ENCODE measurements at regions not wholly inside any gene's neighbourhood (a gene's known extent, or its start where the extent isn't known, plus 50 kb on each side); places are given as distances from the start of the nearest gene placed in this dataset.

DNA sequence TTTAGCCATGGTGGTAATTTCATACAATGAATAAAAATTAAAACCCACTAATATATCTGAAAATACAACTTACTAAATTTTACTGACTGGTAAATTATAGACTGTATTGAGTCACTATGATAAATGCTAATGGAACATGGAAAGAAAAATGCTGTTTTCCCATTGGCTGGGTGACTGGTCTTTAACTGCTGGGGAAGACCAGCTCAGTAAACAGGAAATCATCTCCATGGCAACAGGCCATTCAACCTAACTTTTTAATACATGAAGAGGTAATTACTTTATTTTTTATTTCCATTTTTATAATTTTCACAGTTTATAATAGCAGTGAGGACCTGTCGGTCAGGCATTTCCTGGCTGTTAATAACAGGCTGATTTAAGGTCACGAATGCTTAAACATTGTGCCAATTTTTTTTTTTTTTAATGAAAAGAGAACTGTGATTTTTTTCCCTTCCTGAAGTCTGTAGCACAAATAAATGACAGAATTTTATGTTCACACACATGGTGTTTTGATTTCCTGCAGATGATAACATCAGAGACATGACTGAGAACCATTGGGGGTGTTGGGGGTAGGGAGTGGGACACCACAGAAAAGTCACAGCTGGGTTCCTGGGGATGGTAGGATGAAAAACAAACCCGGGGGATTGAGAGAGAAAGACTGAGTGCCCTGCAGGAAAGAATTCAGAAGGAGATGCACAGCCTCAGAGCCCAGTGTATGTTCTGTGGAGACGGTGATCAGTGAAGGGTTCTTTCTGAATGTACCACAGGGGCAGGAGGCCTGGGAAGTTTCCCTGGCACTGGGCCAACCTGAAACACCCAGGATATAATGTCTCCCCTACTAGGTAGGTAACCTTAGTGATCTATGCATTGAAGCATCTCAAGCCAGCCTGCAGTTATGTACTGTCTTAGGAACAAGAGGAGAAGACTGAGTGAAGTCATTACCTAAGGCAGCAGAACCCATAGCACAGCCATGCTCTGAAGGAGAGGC is 297.1 kb downstream of the COG6 start:
- TF ChIP-seq GATA2 (IDR thresholded peaks at IDR 0.05; ENCODE audit: low read depth, low read length) (no peak), GATA3 (IDR thresholded peaks at IDR 0.05; ENCODE audit: low read depth, low read length) (no peak)

DNA sequence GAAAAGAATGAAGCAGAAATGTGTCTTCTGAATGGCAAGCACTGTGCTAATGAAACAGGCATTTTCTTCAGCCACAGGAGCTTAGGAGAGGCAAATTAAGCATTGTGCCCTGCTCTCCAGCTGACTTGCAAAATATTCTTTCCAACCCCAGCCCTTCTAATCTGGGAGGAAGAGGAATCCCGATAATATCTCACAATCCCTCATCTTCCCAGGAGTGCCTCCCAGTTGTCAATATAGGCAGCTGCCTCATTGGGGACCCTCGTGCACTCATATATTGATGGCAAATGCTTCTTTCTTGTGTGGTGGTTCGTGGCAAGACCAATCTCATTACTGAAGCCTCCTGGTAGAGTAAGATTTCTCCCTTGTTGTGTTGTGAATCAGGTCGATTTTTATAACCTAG is 299.0 kb downstream of the COG6 start:
- TF ChIP-seq GATA3 (IDR thresholded peaks at IDR 0.05; ENCODE audit: low read depth, low read length), result no peak
- no peak for TF ChIP-seq GATA2 (IDR thresholded peaks at IDR 0.05; ENCODE audit: low read depth, low read length)

DNA sequence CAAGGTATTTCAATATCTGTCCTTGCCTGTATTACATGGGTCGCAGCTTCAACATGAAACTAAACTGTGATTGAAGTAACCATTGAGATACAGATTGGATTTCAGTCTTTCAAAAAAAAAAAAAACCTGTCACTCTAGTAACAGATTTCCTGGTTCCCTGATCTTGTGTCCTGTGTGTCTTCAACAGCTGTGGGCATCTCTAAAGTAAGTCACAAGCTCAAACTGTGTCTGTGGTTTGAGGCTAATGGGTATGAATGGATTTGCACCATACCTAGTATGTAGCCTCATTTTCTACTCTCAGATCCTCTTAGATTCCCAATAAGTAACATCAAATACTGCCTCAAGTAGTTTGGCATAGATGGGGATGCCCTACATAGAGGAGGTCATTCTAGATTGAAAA is 300.1 kb downstream of the COG6 start:
- TF ChIP-seq GATA2 (IDR thresholded peaks at IDR 0.05; ENCODE audit: low read depth, low read length), result no peak
- TF ChIP-seq GATA3 (IDR thresholded peaks at IDR 0.05; ENCODE audit: low read depth, low read length), result no peak

DNA sequence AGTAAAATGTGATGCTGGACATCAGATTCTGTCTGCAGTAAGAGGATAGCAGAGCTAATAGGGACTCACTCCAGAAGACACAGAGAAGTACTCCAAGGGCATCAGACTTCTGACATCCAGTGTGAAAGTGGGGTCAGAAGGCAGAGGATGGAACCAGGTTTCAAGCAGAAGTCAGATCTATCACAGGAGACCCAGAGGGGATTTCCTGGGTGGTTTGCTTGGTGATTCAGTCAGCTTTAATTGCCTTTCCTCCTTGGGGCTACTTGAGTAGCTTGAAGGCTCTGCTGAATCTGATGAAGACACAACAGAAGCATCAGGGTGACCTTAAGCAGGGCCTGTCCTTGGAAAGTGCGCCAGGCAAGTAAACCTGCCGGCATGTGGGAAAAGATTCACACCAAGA is 300.6 kb downstream of the COG6 start:
- TF ChIP-seq GATA2 (IDR thresholded peaks at IDR 0.05; ENCODE audit: low read depth, low read length), result no peak
- TF ChIP-seq GATA3 (IDR thresholded peaks at IDR 0.05; ENCODE audit: low read depth, low read length), result no peak

DNA sequence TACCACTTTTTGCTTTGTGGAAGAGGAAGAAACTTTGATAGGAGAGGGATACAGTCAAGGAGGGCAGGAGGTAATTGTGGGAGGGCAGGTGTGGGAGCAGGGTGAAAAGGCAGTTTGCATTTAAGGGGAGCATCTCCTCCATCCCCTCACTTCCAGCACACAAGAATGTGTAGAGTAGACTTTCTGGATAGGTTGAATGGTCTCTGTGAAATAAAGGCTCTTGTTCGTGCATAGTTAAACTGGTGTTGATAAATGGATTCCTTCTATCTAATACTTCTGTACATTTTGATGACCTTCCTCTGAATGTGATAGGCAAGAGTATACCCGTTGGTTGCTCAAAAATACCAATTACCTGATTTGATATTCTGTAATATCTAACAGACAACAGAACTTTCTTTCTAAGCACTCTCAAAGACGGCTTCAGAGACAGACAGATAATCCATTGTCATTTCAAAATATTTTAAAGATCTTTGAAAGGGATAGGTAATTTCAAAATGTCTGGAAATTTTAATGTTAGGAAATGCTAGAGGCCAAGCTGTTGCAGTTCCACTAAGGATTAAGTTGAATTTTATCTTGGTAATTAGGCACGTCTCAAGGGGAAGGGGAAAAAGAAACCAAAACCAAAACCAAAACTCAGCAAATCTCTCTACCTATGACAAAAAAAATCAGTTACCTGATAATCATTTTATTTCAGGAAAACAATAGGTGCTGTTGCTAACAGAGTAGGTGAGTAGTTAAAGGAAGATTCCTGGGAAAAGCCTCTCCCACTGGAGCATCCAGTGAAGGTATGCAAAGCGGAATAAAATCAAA is 302.6 kb downstream of the COG6 start:
- TF ChIP-seq GATA3 (IDR thresholded peaks at IDR 0.05; ENCODE audit: low read depth, low read length) (no peak), GATA2 (IDR thresholded peaks at IDR 0.05; ENCODE audit: low read depth, low read length) (no peak)

DNA sequence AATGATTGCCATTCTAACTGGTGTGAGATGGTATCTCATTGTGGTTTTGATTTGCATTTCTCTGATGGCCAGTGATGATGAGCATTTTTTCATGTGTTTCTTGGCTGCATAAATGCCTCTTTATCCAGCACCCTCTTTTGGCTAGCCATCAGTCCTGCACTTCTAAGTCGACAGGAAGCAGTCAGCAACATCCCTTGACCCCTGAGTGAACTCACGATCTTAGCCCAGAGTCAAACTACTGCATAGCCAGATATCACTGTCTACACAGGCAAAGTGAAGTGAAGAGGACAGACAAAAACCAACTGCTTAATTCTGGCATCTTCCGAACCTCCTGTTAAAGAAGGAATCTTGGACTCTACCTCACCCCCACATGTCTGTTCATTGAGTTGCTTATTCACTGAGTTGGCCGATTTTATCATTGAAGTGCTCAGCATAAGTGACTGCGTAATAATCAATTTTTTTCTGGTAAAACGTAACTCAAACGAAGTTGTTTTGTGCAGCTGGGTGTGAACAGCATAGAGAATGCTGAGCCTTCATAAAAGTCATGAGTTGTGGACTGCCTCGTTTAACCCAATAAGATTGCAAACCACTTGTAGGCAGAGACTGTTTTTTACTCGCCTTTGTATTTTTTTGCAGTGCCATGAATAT is 304.2 kb downstream of the COG6 start:
- no peak for TF ChIP-seq GATA3 (IDR thresholded peaks at IDR 0.05; ENCODE audit: low read depth, low read length)
- no peak for TF ChIP-seq GATA2 (IDR thresholded peaks at IDR 0.05; ENCODE audit: low read depth, low read length)

DNA sequence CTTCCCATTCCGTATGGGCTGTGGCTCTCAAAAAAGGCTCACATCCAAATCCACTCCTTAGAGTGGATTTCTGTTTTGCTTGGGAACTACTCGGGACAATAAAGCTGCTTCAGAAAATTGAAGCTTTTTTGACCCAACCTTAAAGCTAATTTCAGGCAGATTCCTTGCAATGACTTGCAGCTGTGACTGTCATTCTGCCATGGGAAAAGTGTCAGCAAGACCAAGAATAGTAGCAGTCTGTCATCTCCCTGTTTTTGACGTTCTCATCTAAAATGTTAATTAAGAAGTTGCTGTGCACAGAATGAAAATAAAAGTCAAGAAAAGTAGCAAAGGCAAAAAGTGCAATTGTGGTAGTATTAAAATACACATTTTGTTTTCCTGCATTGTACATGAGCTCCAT is 304.7 kb downstream of the COG6 start:
- TF ChIP-seq GATA3 (IDR thresholded peaks at IDR 0.05; ENCODE audit: low read depth, low read length), result no peak
- TF ChIP-seq GATA2 (IDR thresholded peaks at IDR 0.05; ENCODE audit: low read depth, low read length), result no peak

DNA sequence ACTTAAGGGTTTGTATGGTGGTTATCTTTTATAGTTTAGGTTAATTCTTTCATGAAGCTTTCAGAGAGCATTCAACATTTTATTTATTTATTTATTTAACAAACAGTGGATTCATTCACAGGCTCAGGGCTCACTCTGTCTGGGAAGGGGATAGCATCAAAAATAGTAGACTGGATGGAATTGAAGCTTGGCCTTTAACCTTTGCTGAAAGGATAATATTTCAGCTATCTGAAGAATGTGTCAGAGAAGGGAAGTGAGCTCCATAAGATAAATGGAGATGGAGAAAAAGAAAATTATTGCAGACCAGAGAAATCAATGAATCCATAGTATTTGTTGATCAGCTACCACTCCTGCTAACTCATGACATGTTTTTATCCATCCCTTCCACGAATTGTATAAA is 305.6 kb downstream of the COG6 start:
- TF ChIP-seq GATA2 (IDR thresholded peaks at IDR 0.05; ENCODE audit: low read depth, low read length), result no peak
- no peak for TF ChIP-seq GATA3 (IDR thresholded peaks at IDR 0.05; ENCODE audit: low read depth, low read length)

DNA sequence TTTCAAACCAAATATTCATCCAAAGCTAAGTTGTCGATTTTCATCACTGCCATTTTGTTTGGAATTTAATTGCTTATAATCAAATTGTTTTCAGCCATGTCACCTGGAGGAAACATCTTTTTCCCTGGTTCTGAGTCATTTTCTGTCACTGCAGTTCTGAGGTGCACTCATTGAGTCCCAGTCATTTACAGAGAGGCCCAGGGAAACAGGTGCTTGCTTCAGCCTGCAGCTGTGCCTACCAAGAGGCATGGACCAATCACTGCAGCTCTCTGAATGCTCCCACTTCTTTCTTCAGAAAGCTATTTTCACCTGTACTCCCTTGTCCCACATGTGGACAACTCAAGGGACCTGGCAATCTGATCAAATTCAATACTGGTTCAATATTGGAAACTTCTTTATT is 308.1 kb downstream of the COG6 start:
- TF ChIP-seq GATA2 (IDR thresholded peaks at IDR 0.05; ENCODE audit: low read depth, low read length), result no peak
- no peak for TF ChIP-seq GATA3 (IDR thresholded peaks at IDR 0.05; ENCODE audit: low read depth, low read length)

DNA sequence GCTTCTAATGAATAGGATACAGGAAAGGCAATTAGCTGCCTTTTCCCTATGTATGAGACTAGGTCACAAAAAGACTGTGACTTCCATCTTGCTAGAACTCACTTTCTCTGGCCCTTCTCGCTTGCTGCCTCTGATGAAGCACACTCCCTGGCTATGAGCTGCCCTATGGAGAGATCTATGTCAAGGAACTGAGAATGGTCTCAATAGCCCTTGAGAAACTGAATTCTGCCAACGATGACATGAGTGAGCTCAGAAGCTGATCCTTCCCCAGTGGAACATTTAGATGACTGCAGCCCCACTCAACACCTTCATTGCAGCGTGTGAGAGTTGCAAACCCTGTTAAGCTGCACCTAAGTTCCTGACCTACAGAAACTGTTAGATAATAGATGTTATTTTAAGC is 309.8 kb downstream of the COG6 start:
- TF ChIP-seq GATA2 (IDR thresholded peaks at IDR 0.05; ENCODE audit: low read depth, low read length), result no peak
- no peak for TF ChIP-seq GATA3 (IDR thresholded peaks at IDR 0.05; ENCODE audit: low read depth, low read length)

DNA sequence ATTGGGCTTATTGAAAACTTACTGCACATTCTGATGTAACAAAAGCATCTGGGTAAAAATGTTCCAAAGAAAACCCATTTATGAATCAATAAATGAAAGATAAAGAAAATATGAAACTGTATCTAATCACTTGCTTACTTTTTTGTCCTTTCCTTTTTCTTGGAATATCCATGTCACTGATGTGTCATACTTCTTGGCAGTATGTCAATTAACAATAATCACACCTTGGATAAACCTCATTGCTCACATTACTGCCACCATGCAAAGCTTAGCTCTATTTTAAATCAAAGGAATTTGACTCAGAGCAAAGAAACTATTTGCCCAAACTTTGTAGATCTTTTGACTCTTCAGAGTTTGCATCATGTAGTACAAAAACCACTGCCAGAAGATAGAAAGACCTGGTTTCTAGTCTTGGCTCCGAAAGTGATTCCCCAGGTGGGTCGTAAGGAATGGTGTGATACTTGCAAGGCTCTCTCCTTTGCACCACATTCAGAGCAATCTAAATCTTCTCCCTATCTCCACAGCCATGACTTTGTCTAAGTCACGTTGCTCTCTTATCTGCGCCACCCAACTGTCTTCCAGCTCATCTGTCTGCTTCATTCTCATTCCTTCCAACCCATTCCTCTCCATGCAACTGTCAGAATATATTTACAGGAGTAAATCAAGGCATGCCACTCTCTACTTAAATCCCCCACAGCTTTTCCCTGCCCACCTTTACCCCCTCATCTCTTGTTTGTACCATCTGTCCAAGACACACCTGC is 311.9 kb downstream of the COG6 start:
- TF ChIP-seq GATA3 (IDR thresholded peaks at IDR 0.05; ENCODE audit: low read depth, low read length), result no peak
- TF ChIP-seq GATA2 (IDR thresholded peaks at IDR 0.05; ENCODE audit: low read depth, low read length), result no peak

DNA sequence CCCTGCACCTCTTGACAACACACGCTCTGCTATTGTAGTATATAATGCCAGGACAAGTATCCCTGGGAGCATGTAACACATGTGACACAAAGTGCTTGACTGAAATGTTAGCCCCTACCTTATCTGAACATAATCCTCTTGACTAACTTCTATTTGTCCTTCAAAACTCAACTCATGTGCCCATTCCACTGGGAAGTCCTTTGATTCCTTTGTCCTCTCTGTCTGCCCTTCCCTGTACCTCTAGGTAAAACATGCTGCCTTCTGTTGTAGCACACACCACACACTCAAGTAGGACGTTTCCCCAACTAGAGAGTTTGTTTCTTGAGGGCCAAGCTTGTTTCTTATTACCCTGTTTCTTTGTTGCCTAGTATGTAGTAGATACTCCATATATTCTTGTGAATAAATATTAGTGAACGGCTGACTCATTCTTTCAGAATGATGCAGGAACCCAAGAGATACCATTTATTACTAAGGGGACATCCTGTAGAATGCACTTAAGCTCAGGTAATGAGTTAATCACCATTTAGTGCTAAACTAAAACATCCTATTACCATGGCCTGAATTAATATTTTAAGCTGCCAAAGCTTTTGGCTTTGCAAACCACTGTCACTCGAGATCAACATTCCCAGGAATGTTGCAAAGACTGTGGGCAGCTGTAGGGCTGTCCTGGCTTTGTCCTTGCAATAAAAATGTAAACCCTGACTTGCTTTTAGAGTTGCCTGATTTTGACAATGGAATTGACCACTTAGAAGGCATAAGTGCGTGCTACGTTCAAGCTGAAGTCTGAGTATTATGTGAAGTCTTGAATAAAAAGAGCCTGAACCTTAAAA is 313.4 kb downstream of the COG6 start:
- TF ChIP-seq GATA2 (IDR thresholded peaks at IDR 0.05; ENCODE audit: low read depth, low read length) (no peak), GATA3 (IDR thresholded peaks at IDR 0.05; ENCODE audit: low read depth, low read length) (no peak)

All from SH-SY5Y (cell line).